Neural progenitor cell (in vitro differentiated cells): ENCODE measurements at regions not wholly inside any gene's neighbourhood (a gene's known extent, or its start where the extent isn't known, plus 50 kb on each side); places are given as distances from the start of the nearest gene placed in this dataset.

Source experiments
- DNase-seq: peaks from one replicate; pipeline ENCODE4 v3.0.0-alpha.2; 2016; ENCODE audit warnings: low spot score
- H2AFZ ChIP-seq: fragments of 200-600 bp; sonication (generic); replicated peaks from 2 replicates; pipeline ENCODE4 v1.6.1; 2016; ENCODE audit warnings: antibody characterized with exemption
- H3F3A ChIP-seq: fragments of 200-600 bp; sonication (generic); 2 replicates; pipeline ENCODE4 v1.6.1; 2016; ENCODE audit warnings: antibody characterized with exemption, low read depth
- H3K27ac ChIP-seq: fragments of 200-600 bp; sonication (generic); 2 replicates; pipeline ENCODE4 v1.5.1; 2016; ENCODE audit warnings: mild to moderate bottlenecking
- H3K27me3 ChIP-seq: fragments of 200-600 bp; sonication (generic); 2 replicates; pipeline ENCODE4 v1.6.1; 2016; ENCODE audit warnings: mild to moderate bottlenecking, moderate library complexity
- H3K36me3 ChIP-seq: fragments of 200-600 bp; sonication (generic); 2 replicates; pipeline ENCODE4 v1.5.1; 2016
- H3K4me1 ChIP-seq: fragments of 200-600 bp; sonication (generic); 2 replicates; pipeline ENCODE4 v1.6.1; 2016; ENCODE audit warnings: mixed run types
- H3K4me2 ChIP-seq: fragments of 200-600 bp; sonication (generic); 2 replicates; pipeline ENCODE4 v1.6.1; 2016
- H3K4me3 ChIP-seq: fragments of 200-600 bp; sonication (generic); 2 replicates; pipeline ENCODE4 v1.5.1; 2016
- H3K79me2 ChIP-seq: fragments of 200-600 bp; sonication (generic); 2 replicates; pipeline ENCODE4 v1.6.1; 2016; ENCODE audit warnings: low read depth
- H3K9ac ChIP-seq: fragments of 200-600 bp; sonication (generic); 2 replicates; pipeline ENCODE4 v1.6.1; 2016
- H3K9me3 ChIP-seq: fragments of 200-600 bp; sonication (generic); 2 replicates; pipeline ENCODE4 v1.5.1; 2016; ENCODE audit warnings: low read depth
- H4K20me1 ChIP-seq: fragments of 200-600 bp; sonication (generic); 2 replicates; pipeline ENCODE4 v1.6.1; 2016; ENCODE audit warnings: low read depth
- H3K27ac Mint-ChIP-seq: 3 replicates; pipeline ENCODE4 v1.8.0; 2021; ENCODE audit warnings: mixed read lengths
- H3K27me3 Mint-ChIP-seq: 2 replicates; pipeline ENCODE4 v1.8.0; 2022; ENCODE audit warnings: low read depth, mild to moderate bottlenecking, inconsistent platforms, moderate library complexity, mixed read lengths; ENCODE audit not compliant: insufficient read depth
- H3K36me3 Mint-ChIP-seq: 3 replicates; pipeline ENCODE4 v1.8.0; 2021; ENCODE audit warnings: mixed read lengths
- H3K4me1 Mint-ChIP-seq: 3 replicates; pipeline ENCODE4 v1.8.0; 2021; ENCODE audit warnings: mixed read lengths
- H3K4me3 Mint-ChIP-seq: 3 replicates; pipeline ENCODE4 v1.8.0; 2021; ENCODE audit warnings: mild to moderate bottlenecking, moderate library complexity, mixed read lengths
- H3K9me3 Mint-ChIP-seq: 3 replicates; pipeline ENCODE4 v1.8.0; 2020; ENCODE audit warnings: mixed read lengths
- CTCF ChIP-seq: fragments of 200-600 bp; sonication (generic); IDR thresholded peaks from 2 replicates; pipeline ENCODE4 v1.5.1; 2017; ENCODE audit warnings: antibody characterized with exemption, mild to moderate bottlenecking
- EZH2 ChIP-seq: fragments of 200-600 bp; sonication (generic); IDR thresholded peaks from 2 replicates; pipeline ENCODE4 v1.6.1; 2017; ENCODE audit warnings: antibody characterized with exemption, mild to moderate bottlenecking, moderate library complexity
- EZH2phosphoT487 ChIP-seq: fragments of 200-600 bp; sonication (generic); IDR thresholded peaks from 2 replicates; pipeline ENCODE4 v1.6.1; 2017; ENCODE audit warnings: antibody characterized with exemption

- H3K27ac ChIP-seq: no peak overlapping the region
- H3K36me3 ChIP-seq: no peaks in the 10 kb centered on the region
- Mint-ChIP-seq H3K4me3 (no peak overlapping the region), H3K27me3 (peaks cover 4% of the 10 kb centered on the region), H3K4me1 (peaks cover 9% of the 10 kb centered on the region), H3K27ac (no peak overlapping the region), H3K36me3 (no peaks in the 10 kb centered on the region), H3K9me3 (peaks cover 7% of the 10 kb centered on the region)
- H3K9me3 ChIP-seq: no peaks in the 10 kb centered on the region
- H3F3A ChIP-seq: no peaks in the 10 kb centered on the region
- H3K79me2 ChIP-seq: no peaks in the 10 kb centered on the region
- H3K4me3 ChIP-seq: no peak overlapping the region
- no peaks in the 10 kb centered on the region for H3K4me1 ChIP-seq
- H3K27me3 ChIP-seq: no peaks in the 10 kb centered on the region
- no peak for DNase-seq
- H3K9ac ChIP-seq: no peak overlapping the region
- H3K4me2 ChIP-seq: no peak overlapping the region
- H4K20me1 ChIP-seq: no peaks in the 10 kb centered on the region
- no peak overlapping the region for H2AFZ ChIP-seq
- TF ChIP-seq CTCF: no peak
- TF ChIP-seq EZH2: no peak
- TF ChIP-seq EZH2phosphoT487: no peak
These were observed 540.1 kb downstream of the EBF1 start for GRCh38 chr5:158559643-158560042.

- H4K20me1 ChIP-seq: no peaks in the 10 kb centered on the region
- no peak for DNase-seq
- H3K4me2 ChIP-seq: no peak overlapping the region
- no peak overlapping the region for H2AFZ ChIP-seq
- H3K4me1 Mint-ChIP-seq: peaks cover 12% of the 10 kb centered on the region
- H3K9ac ChIP-seq: no peak overlapping the region
- TF ChIP-seq EZH2phosphoT487 (no peak), CTCF (no peak), EZH2 (no peak)
- no peaks in the 10 kb centered on the region for H3K9me3 ChIP-seq
- peaks cover 4% of the 10 kb centered on the region for H3K27me3 Mint-ChIP-seq
- H3K36me3 ChIP-seq: no peaks in the 10 kb centered on the region
- no peaks in the 10 kb centered on the region for H3F3A ChIP-seq
- H3K27ac Mint-ChIP-seq: no peak overlapping the region
- no peaks in the 10 kb centered on the region for H3K4me1 ChIP-seq
- no peak overlapping the region for H3K4me3 ChIP-seq
- H3K27me3 ChIP-seq: no peaks in the 10 kb centered on the region
- no peaks in the 10 kb centered on the region for H3K79me2 ChIP-seq
- H3K36me3 Mint-ChIP-seq: no peaks in the 10 kb centered on the region
- H3K4me3 Mint-ChIP-seq: no peak overlapping the region
- no peak overlapping the region for H3K27ac ChIP-seq
- H3K9me3 Mint-ChIP-seq: peaks cover 7% of the 10 kb centered on the region
These were observed 540.6 kb downstream of the EBF1 start for GRCh38 chr5:158559066-158559465.

- no peaks in the 10 kb centered on the region for H4K20me1 ChIP-seq
- no peaks in the 10 kb centered on the region for H3K79me2 ChIP-seq
- H3K4me3 ChIP-seq: no peak overlapping the region
- H3K4me2 ChIP-seq: no peak overlapping the region
- Mint-ChIP-seq H3K27me3 (no peaks in the 10 kb centered on the region), H3K4me3 (no peak overlapping the region), H3K36me3 (no peaks in the 10 kb centered on the region), H3K27ac (no peak overlapping the region), H3K9me3 (peaks cover 7% of the 10 kb centered on the region), H3K4me1 (peaks cover 18% of the 10 kb centered on the region)
- no peaks in the 10 kb centered on the region for H3K36me3 ChIP-seq
- H3K4me1 ChIP-seq: peaks cover 4% of the 10 kb centered on the region
- no peaks in the 10 kb centered on the region for H3K27me3 ChIP-seq
- H2AFZ ChIP-seq: no peak overlapping the region
- H3K27ac ChIP-seq: no peak overlapping the region
- H3K9ac ChIP-seq: no peak overlapping the region
- TF ChIP-seq CTCF: no peak
- no peak for TF ChIP-seq EZH2phosphoT487
- TF ChIP-seq EZH2: no peak
- H3K9me3 ChIP-seq: no peaks in the 10 kb centered on the region
- H3F3A ChIP-seq: no peaks in the 10 kb centered on the region
- no peak for DNase-seq
These were observed 545.8 kb downstream of the EBF1 start for GRCh38 chr5:158553962-158554336.
